Lower leg skin (tissue), 4 donors: ENCODE measurements at regions not wholly inside any gene's neighbourhood (a gene's known extent, or its start where the extent isn't known, plus 50 kb on each side); places are given as distances from the start of the nearest gene placed in this dataset.

Source experiments
- DNase-seq, 2 donors: peaks; one replicate each; pipeline ENCODE4 v3.0.0-alpha.2; 2019; ENCODE audit warnings: low spot score in 2 of 2
- H3K4me3 ChIP-seq: fragments of 200-600 bp; sonication (generic); 2 replicates; pipeline ENCODE4 v1.5.1; 2017; ENCODE audit warnings: mild to moderate bottlenecking, low read depth; ENCODE audit not compliant: poor library complexity, severe bottlenecking
- POLR2A ChIP-seq, 2 donors: fragments of 450-650 bp; IDR thresholded peaks; one replicate each; pipeline ENCODE4 v1.6.1; 2016 to 2017; ENCODE audit warnings: antibody characterized with exemption in 2 of 2, mild to moderate bottlenecking in 1 of 2, moderate library complexity in 1 of 2
- WGBS, 2 donors: methylation state at CpG; one replicate each; pipeline ENCODE4 v1.1.5; 2018; 5-methylcytosine and 5-hydroxymethylcytosine counted together
- intact Hi-C: fragments of 100-400 bp; cut with DNase I; formaldehyde crosslinking; loops from one replicate; pipeline ENCODE4 v1.15.0; 2023; ENCODE audit warnings: low total_unique reads
- TF ChIP-seq, protein P1 (sequence below), 3 donors: fragments of 450-650 bp; IDR thresholded peaks; one replicate each; pipeline ENCODE4 v1.5.1; 2016; ENCODE audit warnings: antibody characterized with exemption in 3 of 3, mild to moderate bottlenecking in 3 of 3, moderate library complexity in 2 of 3

GRCh38 chr7:12089951-12090756, 120.9 kb upstream of the TMEM106B start:
- 82 to 87% methylated on average over 9 of the region's 9 CpGs for WGBS, 2 donors
- DNase-seq = no peak
- TF ChIP-seq, protein P1, sequence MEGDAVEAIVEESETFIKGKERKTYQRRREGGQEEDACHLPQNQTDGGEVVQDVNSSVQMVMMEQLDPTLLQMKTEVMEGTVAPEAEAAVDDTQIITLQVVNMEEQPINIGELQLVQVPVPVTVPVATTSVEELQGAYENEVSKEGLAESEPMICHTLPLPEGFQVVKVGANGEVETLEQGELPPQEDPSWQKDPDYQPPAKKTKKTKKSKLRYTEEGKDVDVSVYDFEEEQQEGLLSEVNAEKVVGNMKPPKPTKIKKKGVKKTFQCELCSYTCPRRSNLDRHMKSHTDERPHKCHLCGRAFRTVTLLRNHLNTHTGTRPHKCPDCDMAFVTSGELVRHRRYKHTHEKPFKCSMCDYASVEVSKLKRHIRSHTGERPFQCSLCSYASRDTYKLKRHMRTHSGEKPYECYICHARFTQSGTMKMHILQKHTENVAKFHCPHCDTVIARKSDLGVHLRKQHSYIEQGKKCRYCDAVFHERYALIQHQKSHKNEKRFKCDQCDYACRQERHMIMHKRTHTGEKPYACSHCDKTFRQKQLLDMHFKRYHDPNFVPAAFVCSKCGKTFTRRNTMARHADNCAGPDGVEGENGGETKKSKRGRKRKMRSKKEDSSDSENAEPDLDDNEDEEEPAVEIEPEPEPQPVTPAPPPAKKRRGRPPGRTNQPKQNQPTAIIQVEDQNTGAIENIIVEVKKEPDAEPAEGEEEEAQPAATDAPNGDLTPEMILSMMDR (IDR thresholded peaks at IDR 0.05) = no peak
- TF ChIP-seq POLR2A (IDR thresholded peaks at IDR 0.05) = no peak
- H3K4me3 ChIP-seq = no peak overlapping the region
- intact Hi-C loops = no loop called here

DNA sequence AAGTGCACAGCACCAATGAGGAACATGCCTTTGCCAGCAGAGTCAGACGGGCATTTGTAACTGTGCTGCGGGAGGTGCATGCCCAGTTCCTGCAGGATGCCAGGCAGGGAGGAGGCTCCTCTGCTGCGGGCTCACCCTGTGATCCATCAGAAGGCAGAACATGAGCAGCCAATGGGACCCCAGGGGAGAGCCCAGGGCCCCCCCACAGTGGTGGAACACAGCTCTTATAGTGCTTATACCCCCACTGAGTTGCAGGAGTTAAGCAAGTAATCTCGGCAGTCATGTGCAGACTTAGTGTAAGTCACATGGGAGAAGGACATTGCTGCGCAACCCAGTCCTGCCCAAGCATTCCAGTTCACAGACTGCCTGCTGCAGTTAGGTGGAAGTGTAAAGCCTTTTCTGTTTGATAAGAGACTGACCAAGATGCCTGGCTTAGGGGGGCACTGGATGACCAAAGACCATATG, 120.3 kb upstream of the TMEM106B start:
- intact Hi-C loops = no loop called here
- H3K4me3 ChIP-seq = no peak overlapping the region
- 73 to 75% methylated on average over 5 of the region's 5 CpGs for WGBS, 2 donors
- no peak for DNase-seq
- TF ChIP-seq POLR2A (IDR thresholded peaks at IDR 0.05) = no peak
- TF ChIP-seq, protein P1 (IDR thresholded peaks at IDR 0.05) = no peak

DNA sequence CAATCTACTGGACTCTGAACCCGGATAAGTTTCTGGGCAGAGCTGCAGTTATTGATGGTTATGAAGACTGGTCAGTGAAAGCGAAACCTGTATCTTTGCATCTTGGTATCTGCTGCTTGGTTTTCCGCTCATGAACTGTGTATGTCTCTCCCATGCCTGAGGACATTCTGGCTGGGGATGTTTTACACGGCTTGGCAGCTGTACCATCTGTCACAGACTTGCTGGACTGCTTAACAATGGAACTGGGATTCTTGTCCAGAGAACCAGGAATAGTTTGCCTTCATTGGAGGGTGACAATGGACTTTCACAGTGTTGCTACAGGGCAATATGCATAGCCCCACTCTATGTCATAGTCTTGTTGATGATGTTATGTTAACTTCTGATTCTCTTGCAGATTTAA, 119.9 kb upstream of the TMEM106B start:
- TF ChIP-seq POLR2A (IDR thresholded peaks at IDR 0.05) = no peak
- TF ChIP-seq, protein P1 (IDR thresholded peaks at IDR 0.05) = no peak
- WGBS, 2 donors = 54 to 62% methylated on average over 4 of the region's 4 CpGs
- H3K4me3 ChIP-seq = no peak overlapping the region
- no peak for DNase-seq
- intact Hi-C loops = no loop called here

DNA sequence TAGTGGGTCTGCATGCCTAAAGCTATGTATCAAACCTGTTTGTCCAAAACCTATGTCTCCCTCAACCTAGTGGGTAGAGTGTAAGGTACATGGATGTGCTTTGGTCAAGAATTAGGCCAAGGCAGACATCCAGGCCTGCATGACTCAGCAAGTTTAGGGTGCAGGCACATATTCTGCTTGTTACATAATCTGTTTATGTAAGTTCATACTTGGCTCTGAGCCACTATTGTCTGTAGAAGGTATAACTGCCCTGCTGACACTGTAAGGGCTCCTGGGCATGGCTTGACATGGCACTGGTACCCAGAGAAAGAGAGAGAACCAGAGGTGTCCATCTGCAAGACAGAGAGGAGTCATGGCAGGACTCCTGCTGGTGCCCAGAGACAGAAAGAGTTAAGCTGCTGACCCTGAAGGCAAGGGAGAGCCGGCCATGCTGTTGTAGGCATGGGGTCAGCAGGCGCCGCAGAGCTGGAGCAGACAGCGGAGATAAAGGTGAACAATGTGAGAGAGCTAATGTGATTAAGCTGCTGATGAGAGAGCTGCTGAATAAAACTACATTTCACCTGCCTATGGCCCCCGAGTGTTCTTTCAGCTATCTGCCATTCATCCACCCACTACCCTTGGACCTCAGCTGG, 118.5 kb upstream of the TMEM106B start:
- 93% methylated on average over 5 of the region's 5 CpGs for WGBS, 2 donors
- no peak for DNase-seq
- TF ChIP-seq POLR2A (IDR thresholded peaks at IDR 0.05) = no peak
- TF ChIP-seq, protein P1 (IDR thresholded peaks at IDR 0.05) = no peak
- intact Hi-C loops = no loop called here
- no peak overlapping the region for H3K4me3 ChIP-seq

GRCh38 chr7:12093365-12093764, 117.7 kb upstream of the TMEM106B start:
- H3K4me3 ChIP-seq = no peak overlapping the region
- no peak for TF ChIP-seq POLR2A (IDR thresholded peaks at IDR 0.05)
- TF ChIP-seq, protein P1 (IDR thresholded peaks at IDR 0.05) = no peak
- 93 to 98% methylated on average over 1 of the region's 1 CpG for WGBS, 2 donors
- intact Hi-C loops = no loop called here
- no peak for DNase-seq
